ENCODE measurements at regions not wholly inside any gene's neighbourhood (a gene's known extent, or its start where the extent isn't known, plus 50 kb on each side); places are given as distances from the start of the nearest gene placed in this dataset.

GRCh38 chr5:145050181-145050580, 785.0 kb downstream of the PRELID2 start:
- TF ChIP-seq, protein P1, sequence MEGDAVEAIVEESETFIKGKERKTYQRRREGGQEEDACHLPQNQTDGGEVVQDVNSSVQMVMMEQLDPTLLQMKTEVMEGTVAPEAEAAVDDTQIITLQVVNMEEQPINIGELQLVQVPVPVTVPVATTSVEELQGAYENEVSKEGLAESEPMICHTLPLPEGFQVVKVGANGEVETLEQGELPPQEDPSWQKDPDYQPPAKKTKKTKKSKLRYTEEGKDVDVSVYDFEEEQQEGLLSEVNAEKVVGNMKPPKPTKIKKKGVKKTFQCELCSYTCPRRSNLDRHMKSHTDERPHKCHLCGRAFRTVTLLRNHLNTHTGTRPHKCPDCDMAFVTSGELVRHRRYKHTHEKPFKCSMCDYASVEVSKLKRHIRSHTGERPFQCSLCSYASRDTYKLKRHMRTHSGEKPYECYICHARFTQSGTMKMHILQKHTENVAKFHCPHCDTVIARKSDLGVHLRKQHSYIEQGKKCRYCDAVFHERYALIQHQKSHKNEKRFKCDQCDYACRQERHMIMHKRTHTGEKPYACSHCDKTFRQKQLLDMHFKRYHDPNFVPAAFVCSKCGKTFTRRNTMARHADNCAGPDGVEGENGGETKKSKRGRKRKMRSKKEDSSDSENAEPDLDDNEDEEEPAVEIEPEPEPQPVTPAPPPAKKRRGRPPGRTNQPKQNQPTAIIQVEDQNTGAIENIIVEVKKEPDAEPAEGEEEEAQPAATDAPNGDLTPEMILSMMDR (IDR thresholded peaks at IDR 0.05; ENCODE audit: low read length) = no peak
- no peak for TF ChIP-seq EZH2 (IDR thresholded peaks at IDR 0.05; ENCODE audit: borderline replicate concordance, low read length)

All from OCI-LY1 (cell line).